ENCODE measurements at regions not wholly inside any gene's neighbourhood (a gene's known extent, or its start where the extent isn't known, plus 50 kb on each side); places are given as distances from the start of the nearest gene placed in this dataset.

GRCh38 chr9:119004618-119004990 lies 364.6 kb downstream of the BRINP1 start (continued):
- no peak for TF ChIP-seq RCOR1 (conservative IDR thresholded peaks at IDR 0.05; ENCODE audit: low read depth, low read length)
- TF ChIP-seq KLF5 (IDR thresholded peaks at IDR 0.05; ENCODE audit: partially characterized antibody): no peak
- TF ChIP-seq E4F1 (IDR thresholded peaks at IDR 0.05; ENCODE audit: borderline replicate concordance, partially characterized antibody): no peak

- no peak overlapping the region for H3K9ac ChIP-seq (ENCODE audit: control insufficient read depth, insufficient read depth, low read length)
- no peak overlapping the region for H2AFZ ChIP-seq (ENCODE audit: control insufficient read depth, low read depth, low read length)
- H3K27me3 ChIP-seq (replicated peaks in 1 of 2; ENCODE audit: control insufficient read depth in 2 of 2, insufficient read depth in 2 of 2, low read length in 1 of 2): no peaks in the 10 kb centered on the region
- H3K36me3 ChIP-seq (ENCODE audit: control insufficient read depth in 2 of 2, insufficient read depth in 2 of 2, low read length in 1 of 2): no peaks in the 10 kb centered on the region
- ChIA-PET SMC1A (ENCODE audit: uncharacterized antibody, unreplicated experiment) (no interaction called here), POLR2A (no interaction called here), CTCF (no interaction called here), RAD21 (ENCODE audit: unreplicated experiment) (no interaction called here)
- no peaks in the 10 kb centered on the region for H3K9me3 ChIP-seq (replicated peaks; ENCODE audit: control insufficient read depth, insufficient read depth, low read length)
- no peak overlapping the region for H3K4me2 ChIP-seq (ENCODE audit: control insufficient read depth, insufficient read depth)
- in situ Hi-C loops (cut with MboI): no loop called here
- no peaks in the 10 kb centered on the region for H3K79me2 ChIP-seq (ENCODE audit: control insufficient read depth, insufficient read depth, low read length)
- no peak overlapping the region for H3K27ac ChIP-seq (ENCODE audit: control insufficient read depth, insufficient read depth)
- H3K4me3 ChIP-seq: no peak overlapping the region
- no peaks in the 10 kb centered on the region for H3K4me1 ChIP-seq (ENCODE audit: control insufficient read depth, insufficient read depth, low read length)
- DNase-seq (ENCODE audit: low read depth, low spot score) (no peak), FAIRE-seq (no peak), ATAC-seq (no peak)
- H4K20me1 ChIP-seq (ENCODE audit: control insufficient read depth, insufficient read depth): no peaks in the 10 kb centered on the region
- 30% methylated on average over 2 of the region's 2 CpGs for WGBS (ENCODE audit: insufficient coverage, insufficient replicate concordance, low lambda C conversion rate, missing lambda C conversion rate)
- intact Hi-C loops (cut with micrococcal nuclease; ENCODE audit: unreplicated experiment): no loop called here
- BruUV-seq (replicated peaks): no TSS peak
- TF ChIP-seq BCL3 (IDR thresholded peaks at IDR 0.05; ENCODE audit: borderline replicate concordance, insufficient read depth, low read depth, low read length, poor library complexity, severe bottlenecking) (no peak), RAD51 (IDR thresholded peaks at IDR 0.05) (no peak), KAT2A (conservative IDR thresholded peaks at IDR 0.05; ENCODE audit: control insufficient read depth, low read depth, low read length) (no peak), SUZ12 (IDR thresholded peaks at IDR 0.05; ENCODE audit: unreplicated experiment) (no peak), GABPA (IDR thresholded peaks at IDR 0.05; ENCODE audit: low read depth) (no peak), TCF3 (IDR thresholded peaks at IDR 0.05; ENCODE audit: borderline replicate concordance, insufficient read depth, low read depth, low read length) (no peak), YY1 (IDR thresholded peaks at IDR 0.05; ENCODE audit: low read depth, low read length) (no peak), BMI1 (IDR thresholded peaks at IDR 0.05; ENCODE audit: borderline replicate concordance) (no peak), HDAC6 (IDR thresholded peaks at IDR 0.05; ENCODE audit: unreplicated experiment) (no peak), SKIL (IDR thresholded peaks at IDR 0.05; ENCODE audit: low read depth, poor library complexity, severe bottlenecking) (no peak), IRF3 (IDR thresholded peaks at IDR 0.05) (no peak), STAT3 (IDR thresholded peaks at IDR 0.05; ENCODE audit: low read depth, low read length) (no peak), ZSCAN29 (IDR thresholded peaks at IDR 0.05) (no peak), NFYA (IDR thresholded peaks at IDR 0.05; ENCODE audit: borderline replicate concordance, low read depth, low read length) (no peak), RBBP5 (conservative IDR thresholded peaks at IDR 0.05) (no peak)
These were observed 364.1 kb downstream of the BRINP1 start for GRCh38 chr9:119005162-119005561.

Measured in GM12878 (cell line).